ENCODE measurements at regions not wholly inside any gene's neighbourhood (a gene's known extent, or its start where the extent isn't known, plus 50 kb on each side); places are given as distances from the start of the nearest gene placed in this dataset.

DNA sequence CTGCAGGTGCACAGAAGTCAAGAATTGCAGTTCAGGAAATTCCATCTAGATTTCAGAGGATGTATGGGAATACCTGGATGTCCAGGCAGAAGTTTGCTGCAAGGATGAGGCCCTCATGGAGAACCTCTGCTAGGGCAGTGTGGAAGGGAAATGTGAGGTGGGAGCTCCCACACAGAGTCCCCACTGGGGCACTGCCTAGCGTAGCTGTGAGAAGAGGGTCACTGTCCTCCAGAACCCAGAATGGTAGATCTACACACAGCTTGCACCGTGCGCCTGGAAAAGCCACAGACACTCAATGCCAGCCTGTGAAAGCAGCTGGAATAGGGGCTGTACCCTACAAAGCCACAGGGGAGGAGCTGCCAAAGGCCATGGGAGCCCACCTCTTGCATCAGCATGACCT is 681.4 kb downstream of the EPHA7 start:
- no peaks in the 10 kb centered on the region for H3K9me1 ChIP-seq (ENCODE audit: control insufficient read depth, extremely low read depth, insufficient read depth, low read length)
- H3K9me3 ChIP-seq (ENCODE audit: control insufficient read depth, low read depth, low read length) = no peaks in the 10 kb centered on the region
- no peaks in the 10 kb centered on the region for H4K20me1 ChIP-seq (ENCODE audit: control insufficient read depth, extremely low read depth, insufficient read depth, low read length)
- dilution Hi-C loops (cut with MboI; ENCODE audit: extremely low pct_ligation_motif_present, low sequenced_read_pairs) = no loop called here
- H3K4me1 ChIP-seq (ENCODE audit: control insufficient read depth, extremely low read depth, insufficient read depth, low read length) = no peaks in the 10 kb centered on the region
- TF ChIP-seq EZH2 (IDR thresholded peaks at IDR 0.05; ENCODE audit: low read length) = no peak
- TF ChIP-seq, protein P1, sequence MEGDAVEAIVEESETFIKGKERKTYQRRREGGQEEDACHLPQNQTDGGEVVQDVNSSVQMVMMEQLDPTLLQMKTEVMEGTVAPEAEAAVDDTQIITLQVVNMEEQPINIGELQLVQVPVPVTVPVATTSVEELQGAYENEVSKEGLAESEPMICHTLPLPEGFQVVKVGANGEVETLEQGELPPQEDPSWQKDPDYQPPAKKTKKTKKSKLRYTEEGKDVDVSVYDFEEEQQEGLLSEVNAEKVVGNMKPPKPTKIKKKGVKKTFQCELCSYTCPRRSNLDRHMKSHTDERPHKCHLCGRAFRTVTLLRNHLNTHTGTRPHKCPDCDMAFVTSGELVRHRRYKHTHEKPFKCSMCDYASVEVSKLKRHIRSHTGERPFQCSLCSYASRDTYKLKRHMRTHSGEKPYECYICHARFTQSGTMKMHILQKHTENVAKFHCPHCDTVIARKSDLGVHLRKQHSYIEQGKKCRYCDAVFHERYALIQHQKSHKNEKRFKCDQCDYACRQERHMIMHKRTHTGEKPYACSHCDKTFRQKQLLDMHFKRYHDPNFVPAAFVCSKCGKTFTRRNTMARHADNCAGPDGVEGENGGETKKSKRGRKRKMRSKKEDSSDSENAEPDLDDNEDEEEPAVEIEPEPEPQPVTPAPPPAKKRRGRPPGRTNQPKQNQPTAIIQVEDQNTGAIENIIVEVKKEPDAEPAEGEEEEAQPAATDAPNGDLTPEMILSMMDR (optimal IDR thresholded peaks at IDR 0.05 in 1 of 3, IDR thresholded peaks at IDR 0.05 in 1 of 3, conservative IDR thresholded peaks at IDR 0.05 in 1 of 3; ENCODE audit: extremely low read depth in 1 of 3, insufficient read depth in 2 of 3, low read length in 3 of 3) = no peak
- H3K9ac ChIP-seq (ENCODE audit: control insufficient read depth, extremely low read depth, insufficient read depth, low read length) = no peak overlapping the region
- no peaks in the 10 kb centered on the region for H3K36me3 ChIP-seq (ENCODE audit: control insufficient read depth in 2 of 2, extremely low read depth in 1 of 2, insufficient read depth in 2 of 2, low read length in 2 of 2)
- no peaks in the 10 kb centered on the region for H3K79me2 ChIP-seq (ENCODE audit: control insufficient read depth, insufficient read depth, low read length)
- DNase-seq (ENCODE audit: low read depth, low spot score) (no peak), FAIRE-seq (no peak)
- no peaks in the 10 kb centered on the region for H3K27me3 ChIP-seq (ENCODE audit: control insufficient read depth, extremely low read depth, insufficient read depth, low read length)
- no peak overlapping the region for H3K27ac ChIP-seq (ENCODE audit: control insufficient read depth, insufficient read depth, low read length)
- no peak overlapping the region for H3K4me2 ChIP-seq (ENCODE audit: control insufficient read depth, extremely low read depth, insufficient read depth, low read depth, low read length)
- no peak overlapping the region for H2AFZ ChIP-seq (ENCODE audit: control insufficient read depth, low read length)
- H3K4me3 ChIP-seq (ENCODE audit: control insufficient read depth in 2 of 3, extremely low read depth in 1 of 3, insufficient read depth in 2 of 3, low read depth in 1 of 3, low read length in 3 of 3) = no peak overlapping the region

DNA sequence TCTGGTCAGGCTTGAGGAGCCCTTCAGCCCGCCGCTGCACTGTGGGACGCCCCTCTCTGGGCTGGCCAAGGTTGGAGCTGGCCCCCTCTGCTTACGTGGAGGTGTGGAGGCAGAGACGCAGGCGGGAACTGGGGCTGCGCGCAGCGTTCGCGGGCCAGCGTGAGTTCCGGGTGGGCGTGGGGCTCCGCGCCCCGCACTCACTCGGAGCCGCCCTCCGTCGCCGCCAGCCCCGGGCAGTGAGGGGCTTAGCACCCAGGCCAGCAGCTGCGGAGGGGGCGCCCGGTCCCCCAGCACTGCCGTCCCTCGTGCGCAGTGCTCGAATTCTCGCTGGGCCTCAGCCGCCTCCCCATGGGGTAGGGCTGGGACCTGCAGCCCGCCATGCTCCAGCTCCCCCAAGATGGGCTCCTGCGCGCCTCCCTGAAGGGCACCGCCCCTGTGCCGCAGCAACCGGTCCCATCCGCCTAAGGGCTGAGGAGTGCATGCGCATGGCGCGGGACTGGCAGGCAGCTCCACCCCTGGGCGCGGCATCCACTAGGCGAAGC is 695.9 kb downstream of the EPHA7 start:
- H3K79me2 ChIP-seq (ENCODE audit: control insufficient read depth, insufficient read depth, low read length) = no peaks in the 10 kb centered on the region
- no peak overlapping the region for H2AFZ ChIP-seq (ENCODE audit: control insufficient read depth, low read length)
- H3K36me3 ChIP-seq (ENCODE audit: control insufficient read depth in 2 of 2, extremely low read depth in 1 of 2, insufficient read depth in 2 of 2, low read length in 2 of 2) = no peaks in the 10 kb centered on the region
- FAIRE-seq (no peak), DNase-seq (ENCODE audit: low read depth, low spot score) (no peak)
- H3K4me3 ChIP-seq (ENCODE audit: control insufficient read depth in 2 of 3, extremely low read depth in 1 of 3, insufficient read depth in 2 of 3, low read depth in 1 of 3, low read length in 3 of 3) = no peak overlapping the region
- H3K9me3 ChIP-seq (ENCODE audit: control insufficient read depth, low read depth, low read length) = no peaks in the 10 kb centered on the region
- H3K9me1 ChIP-seq (ENCODE audit: control insufficient read depth, extremely low read depth, insufficient read depth, low read length) = no peaks in the 10 kb centered on the region
- H3K9ac ChIP-seq (ENCODE audit: control insufficient read depth, extremely low read depth, insufficient read depth, low read length) = no peak overlapping the region
- H4K20me1 ChIP-seq (ENCODE audit: control insufficient read depth, extremely low read depth, insufficient read depth, low read length) = no peaks in the 10 kb centered on the region
- H3K27me3 ChIP-seq (ENCODE audit: control insufficient read depth, extremely low read depth, insufficient read depth, low read length) = no peaks in the 10 kb centered on the region
- H3K4me2 ChIP-seq (ENCODE audit: control insufficient read depth, extremely low read depth, insufficient read depth, low read depth, low read length) = no peak overlapping the region
- H3K4me1 ChIP-seq (ENCODE audit: control insufficient read depth, extremely low read depth, insufficient read depth, low read length) = no peaks in the 10 kb centered on the region
- no peak for TF ChIP-seq EZH2 (IDR thresholded peaks at IDR 0.05; ENCODE audit: low read length)
- TF ChIP-seq, protein P1 (optimal IDR thresholded peaks at IDR 0.05 in 1 of 3, IDR thresholded peaks at IDR 0.05 in 1 of 3, conservative IDR thresholded peaks at IDR 0.05 in 1 of 3; ENCODE audit: extremely low read depth in 1 of 3, insufficient read depth in 2 of 3, low read length in 3 of 3) = no peak
- no peak overlapping the region for H3K27ac ChIP-seq (ENCODE audit: control insufficient read depth, insufficient read depth, low read length)
- dilution Hi-C loops (cut with MboI; ENCODE audit: extremely low pct_ligation_motif_present, low sequenced_read_pairs) = no loop called here

Data from keratinocyte (primary cell).